NCI-H82 treated with DMSO at 0.1 percent for 48 hours (cell line): ENCODE measurements at regions not wholly inside any gene's neighbourhood (a gene's known extent, or its start where the extent isn't known, plus 50 kb on each side); places are given as distances from the start of the nearest gene placed in this dataset.
A peak's percentile ranks its signal among the peaks of the same experiment; 100 is the strongest.
"Not testable (repeated sequence)": the region's sequence is repeated elsewhere in the genome, so short reads cannot be mapped to it uniquely, and the experiment has no call there.

Source experiments
- DNase-seq: peaks from one replicate; lab custom pipeline; 2025; ENCODE audit not compliant: unreplicated experiment; lab: John Stamatoyannopoulos, UW

GRCh38 chr1:218494449-218494852 is 149.3 kb downstream of the TGFB2 start:
- DNase-seq: no peak

GRCh38 chr1:218495931-218496330 is 150.8 kb downstream of the TGFB2 start:
- no peak for DNase-seq

GRCh38 chr1:218496561-218496960 is 151.4 kb downstream of the TGFB2 start:
- DNase-seq: no peak

- no peak for DNase-seq
Observed at GRCh38 chr1:218498056-218498938, 153.2 kb downstream of the TGFB2 start.

- no peak for DNase-seq
Observed at GRCh38 chr1:218499011-218499691, 154.0 kb downstream of the TGFB2 start.

GRCh38 chr1:218499911-218500310 is 154.8 kb downstream of the TGFB2 start:
- DNase-seq: no peak

GRCh38 chr1:218501161-218501560 is 156.0 kb downstream of the TGFB2 start:
- DNase-seq: no peak

- DNase-seq: no peak
Observed at GRCh38 chr1:218502383-218502782, 157.2 kb downstream of the TGFB2 start.

- no peak for DNase-seq
Observed at GRCh38 chr1:218503102-218503501, 158.0 kb downstream of the TGFB2 start.

- DNase-seq: no peak
Observed at GRCh38 chr1:218507355-218508002, 162.3 kb downstream of the TGFB2 start.

- no peak for DNase-seq
Observed at GRCh38 chr1:218510153-218510772, 165.1 kb downstream of the TGFB2 start.

GRCh38 chr1:218513328-218513727 is 168.2 kb downstream of the TGFB2 start:
- no peak for DNase-seq

- DNase-seq: no peak
Observed at GRCh38 chr1:218514689-218515088, 169.6 kb downstream of the TGFB2 start.

GRCh38 chr1:218516526-218516925 is 171.4 kb downstream of the TGFB2 start:
- no peak for DNase-seq

- no peak for DNase-seq
Observed at GRCh38 chr1:218517459-218517858, 172.3 kb downstream of the TGFB2 start.

- no peak for DNase-seq
Observed at GRCh38 chr1:218518216-218518740, 173.1 kb downstream of the TGFB2 start.

- DNase-seq: not testable (repeated sequence)
Observed at GRCh38 chr1:218520646-218521045, 175.5 kb downstream of the TGFB2 start.

- peak; percentile 17 for DNase-seq
Observed at GRCh38 chr1:218521414-218522169, 176.5 kb downstream of the TGFB2 start.

- DNase-seq: no peak
Observed at GRCh38 chr1:218524526-218524925, 179.4 kb downstream of the TGFB2 start.

- DNase-seq: no peak
Observed at GRCh38 chr1:218525031-218525430, 179.9 kb downstream of the TGFB2 start.
